GM10248 (cell line): ENCODE measurements at regions not wholly inside any gene's neighbourhood (a gene's known extent, or its start where the extent isn't known, plus 50 kb on each side); places are given as distances from the start of the nearest gene placed in this dataset.

ENCODE experiments used
- CTCF ChIA-PET: fragments of 300-600 bp; sonication (Branson Sonifier 250); formaldehyde crosslinking; extraction: SDS; loops from one replicate; lab custom pipeline; 2021; ENCODE audit warnings: antibody characterized with exemption; lab: Yijun Ruan, JAX
- POLR2A ChIA-PET: fragments of 350-650 bp; sonication (Branson Sonifier 250); formaldehyde crosslinking; extraction: SDS; loops from one replicate; lab custom pipeline; 2020; ENCODE audit warnings: antibody characterized with exemption; lab: Yijun Ruan, JAX
- DNase-seq: peaks from one replicate; pipeline ENCODE4 v3.0.0; 2012; ENCODE audit errors: extremely low spot score
- TF ChIP-seq, protein P1 (sequence below): IDR thresholded peaks from 2 replicates; pipeline ENCODE4 v1.5.1; 2012; ENCODE audit warnings: mild to moderate bottlenecking, low read depth; ENCODE audit errors: extremely low read depth, missing control alignments, control extremely low read depth

GRCh38 chr2:215498431-215498830 lies 62.6 kb upstream of the FN1 start:
- CTCF ChIA-PET, result interaction anchor here (1.1 kb wide), 1 partner anchor 29 kb away, joined by 4 read pairs; no protein-coding TSS in a partner anchor
- POLR2A ChIA-PET, result no interaction called here
- DNase-seq, result no peak
- TF ChIP-seq, protein P1, sequence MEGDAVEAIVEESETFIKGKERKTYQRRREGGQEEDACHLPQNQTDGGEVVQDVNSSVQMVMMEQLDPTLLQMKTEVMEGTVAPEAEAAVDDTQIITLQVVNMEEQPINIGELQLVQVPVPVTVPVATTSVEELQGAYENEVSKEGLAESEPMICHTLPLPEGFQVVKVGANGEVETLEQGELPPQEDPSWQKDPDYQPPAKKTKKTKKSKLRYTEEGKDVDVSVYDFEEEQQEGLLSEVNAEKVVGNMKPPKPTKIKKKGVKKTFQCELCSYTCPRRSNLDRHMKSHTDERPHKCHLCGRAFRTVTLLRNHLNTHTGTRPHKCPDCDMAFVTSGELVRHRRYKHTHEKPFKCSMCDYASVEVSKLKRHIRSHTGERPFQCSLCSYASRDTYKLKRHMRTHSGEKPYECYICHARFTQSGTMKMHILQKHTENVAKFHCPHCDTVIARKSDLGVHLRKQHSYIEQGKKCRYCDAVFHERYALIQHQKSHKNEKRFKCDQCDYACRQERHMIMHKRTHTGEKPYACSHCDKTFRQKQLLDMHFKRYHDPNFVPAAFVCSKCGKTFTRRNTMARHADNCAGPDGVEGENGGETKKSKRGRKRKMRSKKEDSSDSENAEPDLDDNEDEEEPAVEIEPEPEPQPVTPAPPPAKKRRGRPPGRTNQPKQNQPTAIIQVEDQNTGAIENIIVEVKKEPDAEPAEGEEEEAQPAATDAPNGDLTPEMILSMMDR, result no peak

DNA sequence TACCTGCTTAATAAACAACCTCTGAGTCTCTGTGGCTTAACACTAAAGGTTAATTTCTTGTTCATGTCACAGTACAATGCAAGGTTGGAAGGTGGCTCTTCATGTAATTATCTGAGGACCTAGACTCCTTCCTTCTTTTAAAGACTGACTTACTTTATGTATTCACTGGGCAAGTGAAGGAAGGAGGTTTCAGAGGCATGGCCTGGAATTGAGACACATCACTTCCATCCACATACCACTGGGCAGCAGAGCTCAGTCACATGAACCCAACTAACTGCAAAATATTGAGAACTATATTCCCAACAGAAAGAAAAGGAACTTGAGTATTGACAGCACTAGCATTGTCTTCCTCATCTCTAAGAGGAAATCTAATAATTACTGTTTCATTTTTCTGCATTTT lies 57.5 kb upstream of the FN1 start:
- CTCF ChIA-PET, result no interaction called here
- TF ChIP-seq, protein P1, result no peak
- no peak for DNase-seq
- POLR2A ChIA-PET, result no interaction called here

DNA sequence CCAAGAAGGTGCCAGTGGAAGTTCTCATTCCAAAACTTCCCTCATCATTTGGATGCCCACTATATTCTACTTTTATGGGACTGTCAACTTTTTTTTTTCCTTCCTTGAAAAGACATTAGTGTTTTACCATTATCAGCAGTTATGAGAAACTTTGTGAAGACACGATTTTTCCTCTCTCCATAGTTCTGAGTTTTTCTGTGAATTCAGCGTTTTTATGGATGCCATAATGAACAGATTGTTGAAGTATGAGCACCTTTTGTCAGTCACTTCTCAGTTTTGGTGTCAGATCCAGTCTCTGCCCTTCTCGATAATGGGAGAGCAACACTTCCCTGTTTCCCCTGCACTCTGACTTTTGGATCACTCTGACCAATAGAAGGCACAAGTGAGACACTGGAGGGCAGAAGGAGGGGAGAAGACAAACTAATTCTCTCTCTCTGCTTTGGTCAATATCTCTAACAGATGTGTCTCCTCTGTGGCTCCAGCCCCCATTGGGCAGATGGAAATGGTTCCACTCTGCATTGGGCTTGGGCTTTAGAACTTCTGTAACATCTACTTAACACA lies 53.5 kb upstream of the FN1 start:
- CTCF ChIA-PET, result no interaction called here
- TF ChIP-seq, protein P1, result peak; percentile 11
- POLR2A ChIA-PET, result no interaction called here
- DNase-seq, result no peak

DNA sequence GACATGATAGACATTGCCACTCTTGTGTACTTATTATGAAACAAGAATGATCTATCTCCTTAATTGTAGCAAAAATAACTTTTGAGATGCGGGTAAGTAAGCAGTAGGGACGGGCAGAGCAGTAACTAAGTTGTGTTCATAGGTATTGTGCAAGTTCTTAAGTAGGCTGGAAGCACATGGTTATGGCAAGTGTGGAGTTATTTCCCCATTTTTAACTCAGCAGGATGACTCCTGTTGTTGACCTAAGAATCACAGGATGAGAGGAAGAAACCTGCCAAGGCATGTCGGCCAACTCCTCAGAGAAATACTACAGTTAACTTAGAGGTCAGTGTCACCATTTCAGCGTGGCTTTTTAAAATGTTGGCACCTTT lies 51.1 kb upstream of the FN1 start:
- ChIA-PET POLR2A (no interaction called here), CTCF (interaction anchor here (0.9 kb wide), 1 partner anchor 8 kb away, joined by 3 read pairs; no protein-coding TSS in a partner anchor)
- TF ChIP-seq, protein P1, result no peak
- no peak for DNase-seq

GRCh38 chr2:215486291-215487001 lies 50.6 kb upstream of the FN1 start:
- TF ChIP-seq, protein P1, result no peak
- DNase-seq, result no peak
- ChIA-PET POLR2A (no interaction called here), CTCF (interaction anchor here (0.9 kb wide), 1 partner anchor 9 kb away, joined by 3 read pairs; no protein-coding TSS in a partner anchor)
